ENCODE measurements at regions not wholly inside any gene's neighbourhood (a gene's known extent, or its start where the extent isn't known, plus 50 kb on each side); places are given as distances from the start of the nearest gene placed in this dataset.

- no peak for DNase-seq (ENCODE audit: low read depth)
These were observed 287.1 kb upstream of the SRRM4 start for GRCh38 chr12:118694128-118694775.

- DNase-seq (ENCODE audit: low read depth) = no peak
These were observed 276.7 kb upstream of the SRRM4 start for GRCh38 chr12:118704527-118705241.

- no peak for DNase-seq (ENCODE audit: low read depth)
These were observed 274.9 kb upstream of the SRRM4 start for GRCh38 chr12:118706437-118706836.

- DNase-seq (ENCODE audit: low read depth) = no peak
These were observed 271.4 kb upstream of the SRRM4 start for GRCh38 chr12:118709946-118710345.

GRCh38 chr12:118711185-118711584 lies 270.2 kb upstream of the SRRM4 start:
- DNase-seq (ENCODE audit: low read depth) = no peak

GRCh38 chr12:118714051-118714460 lies 267.3 kb upstream of the SRRM4 start:
- no peak for DNase-seq (ENCODE audit: low read depth)

GRCh38 chr12:118714500-118714899 lies 266.8 kb upstream of the SRRM4 start:
- no peak for DNase-seq (ENCODE audit: low read depth)

- no peak for DNase-seq (ENCODE audit: low read depth)
These were observed 265.7 kb upstream of the SRRM4 start for GRCh38 chr12:118715647-118716046.

GRCh38 chr12:118727196-118727978 lies 254.0 kb upstream of the SRRM4 start:
- DNase-seq (ENCODE audit: low read depth) = no peak

- DNase-seq (ENCODE audit: low read depth) = no peak
These were observed 253.4 kb upstream of the SRRM4 start for GRCh38 chr12:118727979-118728366.

GRCh38 chr12:118734266-118734665 lies 247.1 kb upstream of the SRRM4 start:
- DNase-seq (ENCODE audit: low read depth) = no peak

- no peak for DNase-seq (ENCODE audit: low read depth)
These were observed 243.3 kb upstream of the SRRM4 start for GRCh38 chr12:118737985-118738540.

GRCh38 chr12:118741194-118741593 lies 240.1 kb upstream of the SRRM4 start:
- DNase-seq (ENCODE audit: low read depth) = no peak

- DNase-seq (ENCODE audit: low read depth) = no peak
These were observed 238.9 kb upstream of the SRRM4 start for GRCh38 chr12:118742431-118742830.

GRCh38 chr12:118743896-118744700 lies 237.2 kb upstream of the SRRM4 start:
- no peak for DNase-seq (ENCODE audit: low read depth)

- no peak for DNase-seq (ENCODE audit: low read depth)
These were observed 235.2 kb upstream of the SRRM4 start for GRCh38 chr12:118746176-118746575.

- DNase-seq (ENCODE audit: low read depth) = no peak
These were observed 234.4 kb upstream of the SRRM4 start for GRCh38 chr12:118746960-118747359.

GRCh38 chr12:118747771-118748170 lies 233.6 kb upstream of the SRRM4 start:
- no peak for DNase-seq (ENCODE audit: low read depth)

GRCh38 chr12:118748478-118749380 lies 232.6 kb upstream of the SRRM4 start:
- DNase-seq (ENCODE audit: low read depth) = no peak

GRCh38 chr12:118749646-118750045 lies 231.7 kb upstream of the SRRM4 start:
- no peak for DNase-seq (ENCODE audit: low read depth)

- DNase-seq (ENCODE audit: low read depth) = no peak
These were observed 230.7 kb upstream of the SRRM4 start for GRCh38 chr12:118750666-118751065.
